ENCODE measurements at regions not wholly inside any gene's neighbourhood (a gene's known extent, or its start where the extent isn't known, plus 50 kb on each side); places are given as distances from the start of the nearest gene placed in this dataset.

- no peak for DNase-seq (ENCODE audit: low read depth, low spot score)
- no peak overlapping the region for H3K27ac ChIP-seq (ENCODE audit: control insufficient read depth, insufficient read depth, low read length)
- H3K4me1 ChIP-seq (ENCODE audit: control insufficient read depth, extremely low read depth, insufficient read depth, low read length), result no peaks in the 10 kb centered on the region
- H3K9ac ChIP-seq (ENCODE audit: control insufficient read depth, extremely low read depth, insufficient read depth, low read length), result no peak overlapping the region
- H3K9me1 ChIP-seq (ENCODE audit: control insufficient read depth, extremely low read depth, insufficient read depth, low read length), result no peaks in the 10 kb centered on the region
- no peaks in the 10 kb centered on the region for H3K79me2 ChIP-seq (ENCODE audit: control insufficient read depth, insufficient read depth, low read length)
- no peak for FAIRE-seq
- H2AFZ ChIP-seq (ENCODE audit: control insufficient read depth, low read length), result no peak overlapping the region
- no peak overlapping the region for H3K4me2 ChIP-seq (ENCODE audit: control insufficient read depth, extremely low read depth, insufficient read depth, low read depth, low read length)
- no peak for TF ChIP-seq CTCF (optimal IDR thresholded peaks at IDR 0.05 in 1 of 3, IDR thresholded peaks at IDR 0.05 in 1 of 3, conservative IDR thresholded peaks at IDR 0.05 in 1 of 3; ENCODE audit: extremely low read depth in 1 of 3, insufficient read depth in 2 of 3, low read length in 3 of 3)
- no peak for TF ChIP-seq EZH2 (IDR thresholded peaks at IDR 0.05; ENCODE audit: low read length)
- no peaks in the 10 kb centered on the region for H3K9me3 ChIP-seq (ENCODE audit: control insufficient read depth, low read depth, low read length)
- dilution Hi-C loops (cut with MboI; ENCODE audit: extremely low pct_ligation_motif_present, low sequenced_read_pairs), result no loop called here
- H4K20me1 ChIP-seq (ENCODE audit: control insufficient read depth, extremely low read depth, insufficient read depth, low read length), result no peaks in the 10 kb centered on the region
- no peak overlapping the region for H3K4me3 ChIP-seq (ENCODE audit: control insufficient read depth in 2 of 3, extremely low read depth in 1 of 3, insufficient read depth in 2 of 3, low read depth in 1 of 3, low read length in 3 of 3)
- no peaks in the 10 kb centered on the region for H3K36me3 ChIP-seq (ENCODE audit: control insufficient read depth in 2 of 2, extremely low read depth in 1 of 2, insufficient read depth in 2 of 2, low read length in 2 of 2)
- no peaks in the 10 kb centered on the region for H3K27me3 ChIP-seq (ENCODE audit: control insufficient read depth, extremely low read depth, insufficient read depth, low read length)
Measured at GRCh38 chr3:144270100-144270499, 298.5 kb downstream of the DIPK2A start.

GRCh38 chr3:144272680-144273079 is 301.1 kb downstream of the DIPK2A start:
- DNase-seq (ENCODE audit: low read depth, low spot score) (no peak), FAIRE-seq (no peak)
- no peaks in the 10 kb centered on the region for H3K9me1 ChIP-seq (ENCODE audit: control insufficient read depth, extremely low read depth, insufficient read depth, low read length)
- H2AFZ ChIP-seq (ENCODE audit: control insufficient read depth, low read length), result no peak overlapping the region
- H3K9ac ChIP-seq (ENCODE audit: control insufficient read depth, extremely low read depth, insufficient read depth, low read length), result no peak overlapping the region
- no peaks in the 10 kb centered on the region for H3K27me3 ChIP-seq (ENCODE audit: control insufficient read depth, extremely low read depth, insufficient read depth, low read length)
- H3K4me1 ChIP-seq (ENCODE audit: control insufficient read depth, extremely low read depth, insufficient read depth, low read length), result no peaks in the 10 kb centered on the region
- no peaks in the 10 kb centered on the region for H3K36me3 ChIP-seq (ENCODE audit: control insufficient read depth in 2 of 2, extremely low read depth in 1 of 2, insufficient read depth in 2 of 2, low read length in 2 of 2)
- no peak overlapping the region for H3K4me2 ChIP-seq (ENCODE audit: control insufficient read depth, extremely low read depth, insufficient read depth, low read depth, low read length)
- no peaks in the 10 kb centered on the region for H4K20me1 ChIP-seq (ENCODE audit: control insufficient read depth, extremely low read depth, insufficient read depth, low read length)
- H3K79me2 ChIP-seq (ENCODE audit: control insufficient read depth, insufficient read depth, low read length), result no peaks in the 10 kb centered on the region
- H3K9me3 ChIP-seq (ENCODE audit: control insufficient read depth, low read depth, low read length), result no peaks in the 10 kb centered on the region
- dilution Hi-C loops (cut with MboI; ENCODE audit: extremely low pct_ligation_motif_present, low sequenced_read_pairs), result no loop called here
- H3K4me3 ChIP-seq (ENCODE audit: control insufficient read depth in 2 of 3, extremely low read depth in 1 of 3, insufficient read depth in 2 of 3, low read depth in 1 of 3, low read length in 3 of 3), result no peak overlapping the region
- no peak for TF ChIP-seq EZH2 (IDR thresholded peaks at IDR 0.05; ENCODE audit: low read length)
- no peak for TF ChIP-seq CTCF (optimal IDR thresholded peaks at IDR 0.05 in 1 of 3, IDR thresholded peaks at IDR 0.05 in 1 of 3, conservative IDR thresholded peaks at IDR 0.05 in 1 of 3; ENCODE audit: extremely low read depth in 1 of 3, insufficient read depth in 2 of 3, low read length in 3 of 3)
- H3K27ac ChIP-seq (ENCODE audit: control insufficient read depth, insufficient read depth, low read length), result no peak overlapping the region
